ENCODE measurements at regions not wholly inside any gene's neighbourhood (a gene's known extent, or its start where the extent isn't known, plus 50 kb on each side); places are given as distances from the start of the nearest gene placed in this dataset.

- Histone ChIP-seq H3K9me1 (ENCODE audit: insufficient read depth, low read length) (no peaks in the 10 kb centered on the region), H3K23ac (ENCODE audit: low read depth, low read length) (no peak overlapping the region), H2BK120ac (ENCODE audit: low read depth, low read length) (no peak overlapping the region), H3K36me3 (ENCODE audit: control insufficient read depth, insufficient read depth, low read length) (no peaks in the 10 kb centered on the region), H3K4ac (ENCODE audit: low read depth, low read length) (no peak overlapping the region), H3K18ac (ENCODE audit: low read depth, low read length) (no peak overlapping the region), H4K8ac (ENCODE audit: low read depth in 2 of 2, low read length in 2 of 2) (no peak overlapping the region), H3K14ac (replicated peaks; ENCODE audit: low read depth, low read length) (no peak overlapping the region), H3K4me3 (ENCODE audit: insufficient read depth, low read depth, low read length) (no peak overlapping the region), H2AFZ (replicated peaks; ENCODE audit: low read length, poor library complexity) (no peak overlapping the region), H3K27ac (ENCODE audit: insufficient read depth, low read length) (no peak overlapping the region), H4K91ac (ENCODE audit: insufficient read depth, low read depth, low read length) (no peak overlapping the region), H3K79me1 (ENCODE audit: low read depth in 1 of 2, low read length in 2 of 2) (no peaks in the 10 kb centered on the region), H2BK20ac (ENCODE audit: low read depth, low read length) (no peak overlapping the region), H3K56ac (ENCODE audit: extremely low read depth, insufficient read depth, low read length) (no peak overlapping the region), H4K20me1 (ENCODE audit: insufficient read depth, low read length) (no peaks in the 10 kb centered on the region), H2AK9ac (replicated peaks; ENCODE audit: low read depth, low read length, poor library complexity) (no peak overlapping the region), H2BK5ac (ENCODE audit: low read depth, low read length, poor library complexity, severe bottlenecking) (no peak overlapping the region), H3K9ac (ENCODE audit: low read depth, low read length) (no peak overlapping the region), H3K27me3 (ENCODE audit: control insufficient read depth, insufficient read depth, low read length) (no peaks in the 10 kb centered on the region), H2AK5ac (ENCODE audit: low read depth, low read length) (no peak overlapping the region), H4K5ac (ENCODE audit: low read depth, low read length) (no peak overlapping the region), H3K4me2 (ENCODE audit: low read depth, low read length) (no peak overlapping the region), H3K9me3 (ENCODE audit: control insufficient read depth, insufficient read depth, low read length) (no peaks in the 10 kb centered on the region), H3K4me1 (ENCODE audit: control insufficient read depth, insufficient read depth, low read length) (no peaks in the 10 kb centered on the region), H2BK15ac (ENCODE audit: low read depth, low read length) (no peak overlapping the region)
- no TSS peak for BruUV-seq (replicated peaks)
- no CpG with 5 or more reads among the region's 14 CpGs for WGBS, 2 experiments (ENCODE audit: extremely low coverage in 2 of 2, insufficient read length in 1 of 2)
- intact Hi-C loops (cut with micrococcal nuclease) (no loop called here), dilution Hi-C loops (cut with HindIII; ENCODE audit: low sequenced_read_pairs, unreplicated experiment) (no loop called here), in situ Hi-C loops (cut with MboI; ENCODE audit: low sequenced_read_pairs) (no loop called here)
- no peak for DNase-seq
- TF ChIP-seq RCOR1 (IDR thresholded peaks at IDR 0.05; ENCODE audit: insufficient replicate concordance, low read length), result no peak
- no peak for TF ChIP-seq CEBPB (IDR thresholded peaks at IDR 0.05; ENCODE audit: low read depth, low read length)
- no peak for TF ChIP-seq MAFK (IDR thresholded peaks at IDR 0.05; ENCODE audit: low read depth, low read length)
- no peak for TF ChIP-seq CTCF (conservative IDR thresholded peaks at IDR 0.05; ENCODE audit: low read depth, low read length)
- no peak for TF ChIP-seq RAD21 (IDR thresholded peaks at IDR 0.05; ENCODE audit: low read length)
- no peak for TF ChIP-seq BHLHE40 (IDR thresholded peaks at IDR 0.05; ENCODE audit: low read depth, low read length)
- TF ChIP-seq ELK1 (IDR thresholded peaks at IDR 0.05; ENCODE audit: borderline replicate concordance, low read depth, low read length), result no peak
- no peak for TF ChIP-seq POLR2A (IDR thresholded peaks at IDR 0.05; ENCODE audit: low read depth, low read length)
- TF ChIP-seq NFE2L2 (IDR thresholded peaks at IDR 0.05; ENCODE audit: low read depth, low read length), result no peak
- TF ChIP-seq MXI1 (IDR thresholded peaks at IDR 0.05; ENCODE audit: borderline replicate concordance, low read depth, low read length), result no peak
- TF ChIP-seq CHD1 (IDR thresholded peaks at IDR 0.05; ENCODE audit: low read depth, low read length), result no peak
- CTCF ChIA-PET, result interaction anchor here (1.3 kb wide), 1 partner anchor 12 kb away, joined by 3 read pairs; no protein-coding TSS in a partner anchor
- POLR2A ChIA-PET (ENCODE audit: unreplicated experiment), result interaction anchor here (0.5 kb wide), 1 partner anchor 1729 kb away, joined by 3 read pairs; no protein-coding TSS in a partner anchor
- ATAC-seq (ENCODE audit: low read depth), result no peak
Measured at GRCh38 chr20:58075586-58076345, 152.7 kb downstream of the ANKRD60 start.

All from IMR-90 (cell line).